ENCODE measurements at regions not wholly inside any gene's neighbourhood (a gene's known extent, or its start where the extent isn't known, plus 50 kb on each side); places are given as distances from the start of the nearest gene placed in this dataset.

DNA sequence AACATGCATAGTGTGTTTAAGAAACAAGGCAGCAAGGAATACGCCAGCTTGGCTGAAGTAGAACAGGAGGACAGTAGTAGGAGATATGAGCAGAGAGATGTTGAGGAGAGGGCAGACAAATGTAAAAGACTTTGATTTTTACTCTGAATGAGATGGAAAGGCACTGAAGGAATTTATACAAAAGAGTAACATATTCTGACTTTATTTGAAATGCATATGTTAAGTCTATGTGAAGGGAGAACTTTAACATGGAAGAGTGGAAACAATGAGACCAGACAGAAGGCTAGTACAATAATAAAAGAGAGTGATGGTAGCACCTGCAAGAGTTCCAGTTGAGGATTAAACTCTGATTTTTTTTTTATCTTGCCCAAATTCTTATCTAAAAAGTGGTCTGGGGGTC is 176.2 kb upstream of the CENPE start:
- TF ChIP-seq, protein P1, sequence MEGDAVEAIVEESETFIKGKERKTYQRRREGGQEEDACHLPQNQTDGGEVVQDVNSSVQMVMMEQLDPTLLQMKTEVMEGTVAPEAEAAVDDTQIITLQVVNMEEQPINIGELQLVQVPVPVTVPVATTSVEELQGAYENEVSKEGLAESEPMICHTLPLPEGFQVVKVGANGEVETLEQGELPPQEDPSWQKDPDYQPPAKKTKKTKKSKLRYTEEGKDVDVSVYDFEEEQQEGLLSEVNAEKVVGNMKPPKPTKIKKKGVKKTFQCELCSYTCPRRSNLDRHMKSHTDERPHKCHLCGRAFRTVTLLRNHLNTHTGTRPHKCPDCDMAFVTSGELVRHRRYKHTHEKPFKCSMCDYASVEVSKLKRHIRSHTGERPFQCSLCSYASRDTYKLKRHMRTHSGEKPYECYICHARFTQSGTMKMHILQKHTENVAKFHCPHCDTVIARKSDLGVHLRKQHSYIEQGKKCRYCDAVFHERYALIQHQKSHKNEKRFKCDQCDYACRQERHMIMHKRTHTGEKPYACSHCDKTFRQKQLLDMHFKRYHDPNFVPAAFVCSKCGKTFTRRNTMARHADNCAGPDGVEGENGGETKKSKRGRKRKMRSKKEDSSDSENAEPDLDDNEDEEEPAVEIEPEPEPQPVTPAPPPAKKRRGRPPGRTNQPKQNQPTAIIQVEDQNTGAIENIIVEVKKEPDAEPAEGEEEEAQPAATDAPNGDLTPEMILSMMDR (IDR thresholded peaks at IDR 0.05), result no peak
- TF ChIP-seq ZFX (IDR thresholded peaks at IDR 0.05; ENCODE audit: borderline replicate concordance), result no peak

Data from 22Rv1 (cell line).